ENCODE measurements at regions not wholly inside any gene's neighbourhood (a gene's known extent, or its start where the extent isn't known, plus 50 kb on each side); places are given as distances from the start of the nearest gene placed in this dataset.

GRCh38 chr6:30806581-30807183 is 62.3 kb upstream of the IER3 start:
- no peak for DNase-seq

- DNase-seq = no peak
Measured at GRCh38 chr6:30804333-30804732, 60.0 kb upstream of the IER3 start.

- DNase-seq = no peak
Measured at GRCh38 chr6:30802731-30803130, 58.4 kb upstream of the IER3 start.

GRCh38 chr6:30801950-30802349 is 57.6 kb upstream of the IER3 start:
- no peak for DNase-seq

GRCh38 chr6:30800871-30801270 is 56.5 kb upstream of the IER3 start:
- no peak for DNase-seq

GRCh38 chr6:30799210-30799609 is 54.9 kb upstream of the IER3 start:
- DNase-seq = no peak

GRCh38 chr6:30798494-30798893 is 54.1 kb upstream of the IER3 start:
- DNase-seq = no peak

- DNase-seq = no peak
Measured at GRCh38 chr6:30795549-30796293, 51.4 kb upstream of the IER3 start.

Measured in NCI-H2171 (cell line).